Adrenal gland (tissue), 5 donors: ENCODE measurements at regions not wholly inside any gene's neighbourhood (a gene's known extent, or its start where the extent isn't known, plus 50 kb on each side); places are given as distances from the start of the nearest gene placed in this dataset.

ENCODE experiments used
- POLR2A ChIP-seq, 2 donors: fragments of 450-650 bp; IDR thresholded peaks; one replicate each; pipeline ENCODE4 v1.6.1; 2017; ENCODE audit warnings: antibody characterized with exemption in 2 of 2, mild to moderate bottlenecking in 2 of 2, moderate library complexity in 1 of 2
- TF ChIP-seq, protein P1 (sequence below), 6 experiments: fragments of 450-650 bp in 4 of 6; fragments of 200-600 bp in 2 of 6; sonication (generic) in 1 of 6; IDR thresholded peaks; 1 replicate in 5 of 6; 2 replicates in 1 of 6; pipeline versions ENCODE4 v1.5.1 to v1.8.0; 2016 to 2021; ENCODE audit warnings: antibody characterized with exemption in 6 of 6, mild to moderate bottlenecking in 2 of 6, moderate library complexity in 1 of 6
- donor health status: DM: no; HTN: no; CAD: no.

DNA sequence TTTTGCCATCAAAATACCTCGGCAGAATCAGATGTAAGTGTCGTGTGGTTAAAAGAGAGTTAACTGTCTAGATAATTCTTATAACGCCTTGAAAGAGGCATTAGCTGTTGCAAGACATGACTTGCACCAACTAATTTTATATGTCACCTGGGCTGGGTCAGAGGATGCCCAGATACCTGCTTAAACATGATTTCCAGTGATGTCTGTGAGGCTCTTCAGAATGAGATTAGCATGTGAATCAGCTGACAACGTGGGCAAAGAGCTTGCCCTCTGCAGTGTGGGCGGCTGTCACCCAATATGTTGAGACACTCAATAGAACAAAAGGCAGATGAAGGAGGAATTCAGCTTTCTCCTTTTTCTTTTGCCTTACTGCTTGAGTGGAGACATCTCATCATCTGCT, 1180.6 kb downstream of the NLGN4Y start:
- TF ChIP-seq, protein P1, sequence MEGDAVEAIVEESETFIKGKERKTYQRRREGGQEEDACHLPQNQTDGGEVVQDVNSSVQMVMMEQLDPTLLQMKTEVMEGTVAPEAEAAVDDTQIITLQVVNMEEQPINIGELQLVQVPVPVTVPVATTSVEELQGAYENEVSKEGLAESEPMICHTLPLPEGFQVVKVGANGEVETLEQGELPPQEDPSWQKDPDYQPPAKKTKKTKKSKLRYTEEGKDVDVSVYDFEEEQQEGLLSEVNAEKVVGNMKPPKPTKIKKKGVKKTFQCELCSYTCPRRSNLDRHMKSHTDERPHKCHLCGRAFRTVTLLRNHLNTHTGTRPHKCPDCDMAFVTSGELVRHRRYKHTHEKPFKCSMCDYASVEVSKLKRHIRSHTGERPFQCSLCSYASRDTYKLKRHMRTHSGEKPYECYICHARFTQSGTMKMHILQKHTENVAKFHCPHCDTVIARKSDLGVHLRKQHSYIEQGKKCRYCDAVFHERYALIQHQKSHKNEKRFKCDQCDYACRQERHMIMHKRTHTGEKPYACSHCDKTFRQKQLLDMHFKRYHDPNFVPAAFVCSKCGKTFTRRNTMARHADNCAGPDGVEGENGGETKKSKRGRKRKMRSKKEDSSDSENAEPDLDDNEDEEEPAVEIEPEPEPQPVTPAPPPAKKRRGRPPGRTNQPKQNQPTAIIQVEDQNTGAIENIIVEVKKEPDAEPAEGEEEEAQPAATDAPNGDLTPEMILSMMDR (IDR thresholded peaks at IDR 0.05), result no peak
- no peak for TF ChIP-seq POLR2A (IDR thresholded peaks at IDR 0.05)
